ENCODE measurements at regions not wholly inside any gene's neighbourhood (a gene's known extent, or its start where the extent isn't known, plus 50 kb on each side); places are given as distances from the start of the nearest gene placed in this dataset.

GRCh38 chr11:70865356-70865755 is 387.0 kb downstream of the SHANK2 start:
- H3K4me3 Mint-ChIP-seq (ENCODE audit: unreplicated experiment): no peak overlapping the region
- Histone ChIP-seq H3K9ac (ENCODE audit: low read length) (no peak overlapping the region), H3K9me3 (ENCODE audit: insufficient read depth, low read depth, low read length) (no peaks in the 10 kb centered on the region), H3K4me2 (ENCODE audit: low read length) (no peak overlapping the region), H3K27ac (ENCODE audit: low read depth, low read length) (no peak overlapping the region), H3K4me3 (ENCODE audit: insufficient read depth, low read depth, low read length) (no peak overlapping the region), H2AFZ (ENCODE audit: low read depth, low read length) (no peak overlapping the region), H3K27me3 (ENCODE audit: insufficient read depth, low read length) (peaks cover 2% of the 10 kb centered on the region), H3K4me1 (ENCODE audit: insufficient read depth, low read length) (no peaks in the 10 kb centered on the region), H4K20me1 (ENCODE audit: insufficient read depth, low read length) (no peaks in the 10 kb centered on the region), H3K79me2 (ENCODE audit: insufficient read depth, low read length) (no peaks in the 10 kb centered on the region), H3K36me3 (ENCODE audit: insufficient read depth, low read length) (no peaks in the 10 kb centered on the region)
- H3K27ac Mint-ChIP-seq (ENCODE audit: unreplicated experiment): no peak overlapping the region
- H3K36me3 Mint-ChIP-seq (ENCODE audit: low read depth, unreplicated experiment): peaks cover 5% of the 10 kb centered on the region
- FAIRE-seq (no peak), DNase-seq (ENCODE audit: low read depth) (no peak)
- TF ChIP-seq EZH2 (IDR thresholded peaks at IDR 0.05; ENCODE audit: insufficient read depth, low read length) (no peak), CTCF (IDR thresholded peaks at IDR 0.05; ENCODE audit: insufficient read depth, low read depth, low read length) (no peak)
- no peaks in the 10 kb centered on the region for H3K4me1 Mint-ChIP-seq (ENCODE audit: low read depth, unreplicated experiment)
- H3K9me3 Mint-ChIP-seq (ENCODE audit: unreplicated experiment): no peaks in the 10 kb centered on the region
- peaks cover 41% of the 10 kb centered on the region for H3K27me3 Mint-ChIP-seq (ENCODE audit: low read depth, unreplicated experiment)

- Histone ChIP-seq H3K4me1 (ENCODE audit: insufficient read depth, low read length) (no peaks in the 10 kb centered on the region), H3K9ac (ENCODE audit: low read length) (no peak overlapping the region), H3K36me3 (ENCODE audit: insufficient read depth, low read length) (no peaks in the 10 kb centered on the region), H2AFZ (ENCODE audit: low read depth, low read length) (no peak overlapping the region), H3K9me3 (ENCODE audit: insufficient read depth, low read depth, low read length) (no peaks in the 10 kb centered on the region), H3K27ac (ENCODE audit: low read depth, low read length) (no peak overlapping the region), H3K27me3 (ENCODE audit: insufficient read depth, low read length) (peaks cover 2% of the 10 kb centered on the region), H3K79me2 (ENCODE audit: insufficient read depth, low read length) (no peaks in the 10 kb centered on the region), H4K20me1 (ENCODE audit: insufficient read depth, low read length) (no peaks in the 10 kb centered on the region), H3K4me2 (ENCODE audit: low read length) (no peak overlapping the region), H3K4me3 (ENCODE audit: insufficient read depth, low read depth, low read length) (no peak overlapping the region)
- Mint-ChIP-seq H3K4me3 (ENCODE audit: unreplicated experiment) (no peak overlapping the region), H3K27ac (ENCODE audit: unreplicated experiment) (no peak overlapping the region), H3K4me1 (ENCODE audit: low read depth, unreplicated experiment) (no peaks in the 10 kb centered on the region), H3K27me3 (ENCODE audit: low read depth, unreplicated experiment) (peaks cover 45% of the 10 kb centered on the region), H3K36me3 (ENCODE audit: low read depth, unreplicated experiment) (peaks cover 5% of the 10 kb centered on the region), H3K9me3 (ENCODE audit: unreplicated experiment) (no peaks in the 10 kb centered on the region)
- TF ChIP-seq CTCF (IDR thresholded peaks at IDR 0.05; ENCODE audit: insufficient read depth, low read depth, low read length) (no peak), EZH2 (IDR thresholded peaks at IDR 0.05; ENCODE audit: insufficient read depth, low read length) (no peak)
- DNase-seq (ENCODE audit: low read depth) (no peak), FAIRE-seq (no peak)
Observed at GRCh38 chr11:70866834-70867233, 385.5 kb downstream of the SHANK2 start.

- no peak for FAIRE-seq
- DNase-seq (ENCODE audit: low read depth): no peak
- no peaks in the 10 kb centered on the region for H3K9me3 Mint-ChIP-seq (ENCODE audit: unreplicated experiment)
- H3K4me1 Mint-ChIP-seq (ENCODE audit: low read depth, unreplicated experiment): no peaks in the 10 kb centered on the region
- Histone ChIP-seq H3K4me3 (ENCODE audit: insufficient read depth, low read depth, low read length) (no peak overlapping the region), H3K36me3 (ENCODE audit: insufficient read depth, low read length) (no peaks in the 10 kb centered on the region), H3K9ac (ENCODE audit: low read length) (no peak overlapping the region), H2AFZ (ENCODE audit: low read depth, low read length) (no peak overlapping the region), H3K4me1 (ENCODE audit: insufficient read depth, low read length) (no peaks in the 10 kb centered on the region), H3K79me2 (ENCODE audit: insufficient read depth, low read length) (no peaks in the 10 kb centered on the region), H3K9me3 (ENCODE audit: insufficient read depth, low read depth, low read length) (no peaks in the 10 kb centered on the region), H3K4me2 (ENCODE audit: low read length) (no peak overlapping the region), H4K20me1 (ENCODE audit: insufficient read depth, low read length) (no peaks in the 10 kb centered on the region), H3K27me3 (ENCODE audit: insufficient read depth, low read length) (peaks cover 2% of the 10 kb centered on the region), H3K27ac (ENCODE audit: low read depth, low read length) (no peak overlapping the region)
- H3K4me3 Mint-ChIP-seq (ENCODE audit: unreplicated experiment): no peak overlapping the region
- H3K36me3 Mint-ChIP-seq (ENCODE audit: low read depth, unreplicated experiment): peaks cover 5% of the 10 kb centered on the region
- no peak overlapping the region for H3K27ac Mint-ChIP-seq (ENCODE audit: unreplicated experiment)
- H3K27me3 Mint-ChIP-seq (ENCODE audit: low read depth, unreplicated experiment): peaks cover 46% of the 10 kb centered on the region
- TF ChIP-seq EZH2 (IDR thresholded peaks at IDR 0.05; ENCODE audit: insufficient read depth, low read length) (no peak), CTCF (IDR thresholded peaks at IDR 0.05; ENCODE audit: insufficient read depth, low read depth, low read length) (no peak)
Observed at GRCh38 chr11:70867281-70868047, 384.9 kb downstream of the SHANK2 start.
